GM12878 (cell line): ENCODE measurements at regions not wholly inside any gene's neighbourhood (a gene's known extent, or its start where the extent isn't known, plus 50 kb on each side); places are given as distances from the start of the nearest gene placed in this dataset.

Experiments used
- ATAC-seq: fragments of 200-7000 bp; cut with Tn5 transposase; 3 replicates; pipeline ENCODE4 v1.9.1; 2020; ENCODE audit warnings: mild to moderate bottlenecking, moderate library complexity
- BruUV-seq: library from RNA; stranded (reverse); fragments of 400-500 nt; replicated peaks from 2 replicates; lab custom pipeline; 2021; lab: Mats Ljungman, UMichigan
- CTCF ChIA-PET: fragments of 300-600 bp; sonication (Branson Sonifier 250); formaldehyde crosslinking; extraction: SDS; loops from one replicate; lab custom pipeline; 2021; ENCODE audit warnings: inconsistent platforms; lab: Yijun Ruan, JAX
- POLR2A ChIA-PET: fragments of 350-600 bp; formaldehyde crosslinking; extraction: SDS; loops from one replicate; lab custom pipeline; 2021; ENCODE audit warnings: inconsistent platforms; lab: Charles Lee
- RAD21 ChIA-PET: fragments of 300-600 bp; sonication (Branson Sonifier 250); formaldehyde crosslinking; loops from one replicate; lab custom pipeline; 2023; ENCODE audit warnings: antibody characterized with exemption; ENCODE audit not compliant: unreplicated experiment; lab: Charles Lee
- SMC1A ChIA-PET: fragments of 300-600 bp; sonication (Branson Sonifier 250); formaldehyde crosslinking; loops from one replicate; lab custom pipeline; 2023; ENCODE audit not compliant: unreplicated experiment, uncharacterized antibody; lab: Charles Lee
- DNase-seq: peaks from one replicate; pipeline ENCODE4 v3.0.0-alpha.2; 2011; ENCODE audit warnings: low read depth, low spot score
- FAIRE-seq: peaks from 3 replicates; lab custom pipeline; 2011; peaks lifted over from hg19 to GRCh38; lab: Jason Lieb, UNC
- H2AFZ ChIP-seq: 2 replicates; pipeline ENCODE4 v1.6.0; 2011; ENCODE audit warnings: low read depth, low read length, control low read depth; ENCODE audit not compliant: control insufficient read depth
- H3K27ac ChIP-seq: 2 replicates; pipeline ENCODE4 v1.5.1; 2011; ENCODE audit warnings: control low read depth; ENCODE audit not compliant: control insufficient read depth, insufficient read depth
- H3K27me3 ChIP-seq, 2 experiments: replicated peaks in 1 of 2; 2 replicates each; pipeline versions ENCODE4 v1.6.0 to v1.6.1; 2011; ENCODE audit warnings: low read length in 1 of 2; ENCODE audit not compliant: control insufficient read depth in 2 of 2, insufficient read depth in 2 of 2
- H3K36me3 ChIP-seq, 2 experiments: 2 replicates each; pipeline ENCODE4 v1.5.1; 2011; ENCODE audit warnings: low read length in 1 of 2; ENCODE audit not compliant: control insufficient read depth in 2 of 2, insufficient read depth in 2 of 2
- H3K4me1 ChIP-seq: 2 replicates; pipeline ENCODE4 v1.6.1; 2011; ENCODE audit warnings: mild to moderate bottlenecking, low read length, moderate library complexity, mixed read lengths; ENCODE audit not compliant: control insufficient read depth, insufficient read depth
- H3K4me2 ChIP-seq: 2 replicates; pipeline ENCODE4 v1.6.0; 2011; ENCODE audit warnings: control low read depth; ENCODE audit not compliant: control insufficient read depth, insufficient read depth
- H3K4me3 ChIP-seq: fragments of 200-600 bp; sonication (generic); 2 replicates; pipeline ENCODE4 v1.5.1; 2016
- H3K79me2 ChIP-seq: 2 replicates; pipeline ENCODE4 v1.6.0; 2011; ENCODE audit warnings: low read length; ENCODE audit not compliant: control insufficient read depth, insufficient read depth
- H3K9ac ChIP-seq: 2 replicates; pipeline ENCODE4 v1.8.0; 2011; ENCODE audit warnings: low read length, control low read depth, mixed read lengths; ENCODE audit not compliant: control insufficient read depth, insufficient read depth
- H3K9me3 ChIP-seq: replicated peaks from 3 replicates; pipeline ENCODE4 v1.5.1; 2011; ENCODE audit warnings: mild to moderate bottlenecking, low read length; ENCODE audit not compliant: control insufficient read depth, insufficient read depth
- H4K20me1 ChIP-seq: 2 replicates; pipeline ENCODE4 v1.6.0; 2011; ENCODE audit not compliant: control insufficient read depth, insufficient read depth
- CEBPB ChIP-seq, 2 experiments: fragments of 150-350 bp in 1 of 2; IDR thresholded peaks; 2 replicates each; pipeline ENCODE4 v1.6.1; 2012 to 2014; ENCODE audit warnings: low read depth in 2 of 2, low read length in 2 of 2, borderline replicate concordance in 1 of 2, inconsistent platforms in 1 of 2
- CHD1 ChIP-seq: IDR thresholded peaks from 2 replicates; pipeline ENCODE4 v1.6.1; 2012; ENCODE audit warnings: low read depth, low read length, improper control_type of control experiment
- ETV6 ChIP-seq, 2 experiments: fragments of 450-650 bp in 1 of 2; IDR thresholded peaks in 1 of 2; conservative IDR thresholded peaks in 1 of 2; 2 replicates each; pipeline ENCODE4 v1.6.1; 2014; ENCODE audit warnings: antibody characterized with exemption in 1 of 2, borderline replicate concordance in 1 of 2, low read depth in 1 of 2, mild to moderate bottlenecking in 1 of 2, moderate library complexity in 1 of 2
- FOXK2 ChIP-seq: fragments of 450-650 bp; IDR thresholded peaks from 2 replicates; pipeline ENCODE4 v1.6.1; 2017; ENCODE audit warnings: mild to moderate bottlenecking, moderate library complexity
- GATAD2B ChIP-seq: fragments of 450-650 bp; conservative IDR thresholded peaks from 2 replicates; pipeline ENCODE4 v1.6.1; 2017; ENCODE audit warnings: low read depth, mild to moderate bottlenecking, moderate library complexity
- IKZF1 ChIP-seq: fragments of 450-650 bp; conservative IDR thresholded peaks from 2 replicates; pipeline ENCODE4 v1.6.1; 2017; ENCODE audit warnings: antibody characterized with exemption, mild to moderate bottlenecking
- KAT2A ChIP-seq: conservative IDR thresholded peaks from 2 replicates; pipeline ENCODE4 v1.6.1; 2011; ENCODE audit warnings: low read depth, low read length; ENCODE audit not compliant: control insufficient read depth
- KLF5 ChIP-seq: fragments of 450-650 bp; IDR thresholded peaks from 2 replicates; pipeline ENCODE4 v1.6.1; 2014; ENCODE audit warnings: mild to moderate bottlenecking; ENCODE audit not compliant: partially characterized antibody
- MTA2 ChIP-seq: fragments of 450-650 bp; IDR thresholded peaks from 2 replicates; pipeline ENCODE4 v1.6.1; 2016; ENCODE audit warnings: low read depth, mild to moderate bottlenecking, moderate library complexity
- MYC ChIP-seq: IDR thresholded peaks from 2 replicates; pipeline ENCODE4 v1.6.1; 2011; ENCODE audit warnings: mild to moderate bottlenecking, low read length, moderate library complexity, inconsistent platforms; ENCODE audit not compliant: insufficient read depth, insufficient replicate concordance, insufficient read length, severe bottlenecking
- NR2C2 ChIP-seq: IDR thresholded peaks from 2 replicates; pipeline ENCODE4 v1.6.1; 2011; ENCODE audit warnings: borderline replicate concordance, low read depth; ENCODE audit not compliant: control insufficient read depth, insufficient read length
- RAD21 ChIP-seq: IDR thresholded peaks from 2 replicates; pipeline ENCODE4 v1.6.1; 2011; ENCODE audit warnings: mild to moderate bottlenecking, low read depth, low read length, moderate library complexity; ENCODE audit not compliant: insufficient read depth
- SIN3A ChIP-seq: IDR thresholded peaks from 2 replicates; pipeline ENCODE4 v1.6.1; 2012; ENCODE audit warnings: low read depth, low read length, improper control_type of control experiment
- SREBF2 ChIP-seq: IDR thresholded peaks from 2 replicates; pipeline ENCODE4 v1.6.1; 2012; ENCODE audit warnings: mild to moderate bottlenecking, low read length
- STAT3 ChIP-seq: IDR thresholded peaks from 2 replicates; pipeline ENCODE4 v1.6.1; 2011; ENCODE audit warnings: low read depth, low read length, improper control_type of control experiment
- WRNIP1 ChIP-seq: IDR thresholded peaks from 2 replicates; pipeline ENCODE4 v1.6.1; 2011; ENCODE audit warnings: low read depth, low read length, improper control_type of control experiment, borderline replicate concordance
- ZBED1 ChIP-seq: IDR thresholded peaks from 2 replicates; pipeline ENCODE4 v1.6.1; 2016; ENCODE audit warnings: borderline replicate concordance
- WGBS: methylation state at CpG from one replicate; pipeline ENCODE4 v1.1.6; 2016; ENCODE audit warnings: low lambda C conversion rate; ENCODE audit not compliant: insufficient replicate concordance, insufficient coverage; ENCODE audit errors: missing lambda C conversion rate; 5-methylcytosine and 5-hydroxymethylcytosine counted together
- in situ Hi-C: fragments of 300-500 bp; cut with MboI; formaldehyde crosslinking; loops from 9 replicates; pipeline ENCODE4 v1.14.3; 2018; ENCODE audit warnings: mixed read lengths
- intact Hi-C: fragments of 100-400 bp; cut with micrococcal nuclease; formaldehyde crosslinking; loops from one replicate; pipeline ENCODE4 v1.14.2; 2022; ENCODE audit not compliant: unreplicated experiment
- TF ChIP-seq, protein P1 (sequence below), 3 experiments: IDR thresholded peaks in 2 of 3; conservative IDR thresholded peaks in 1 of 3; 2 replicates each; pipeline ENCODE4 v1.5.1; 2011; ENCODE audit warnings: low read depth in 3 of 3, low read length in 3 of 3, mild to moderate bottlenecking in 3 of 3, control low read depth in 2 of 3, moderate library complexity in 2 of 3, inconsistent platforms in 1 of 3, mixed read lengths in 1 of 3; ENCODE audit not compliant: control insufficient read depth in 2 of 3, insufficient read depth in 1 of 3; ENCODE audit errors: extremely low read depth in 1 of 3

DNA sequence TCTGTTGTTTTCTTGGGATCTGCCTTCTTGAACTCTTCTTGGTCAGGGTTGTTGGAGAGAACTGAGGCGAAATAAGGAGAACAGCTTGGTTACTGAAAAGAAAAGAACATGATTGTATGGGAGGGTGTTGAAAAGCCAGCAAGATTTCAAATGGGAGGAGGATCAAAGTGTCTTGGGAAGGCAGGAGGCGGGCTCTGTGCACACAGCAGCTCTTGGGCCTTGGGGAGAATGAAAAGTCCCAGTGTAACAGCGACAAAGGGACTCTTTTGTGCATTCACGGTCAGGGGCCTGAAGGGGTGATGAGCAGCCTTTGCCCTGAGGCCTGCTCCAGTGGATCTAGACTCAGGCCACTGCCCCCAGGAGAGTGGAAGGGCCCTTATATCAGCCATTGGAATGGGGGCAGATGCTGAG is 135.4 kb downstream of the ADAMTS15 start:
- Histone ChIP-seq H3K9me3 (no peaks in the 10 kb centered on the region), H3K27ac (no peak overlapping the region), H3K4me3 (no peak overlapping the region), H2AFZ (no peak overlapping the region), H3K9ac (no peak overlapping the region), H3K79me2 (no peaks in the 10 kb centered on the region), H3K27me3 (peaks cover 0 to 2% of the 10 kb centered on the region in 2 experiments; a peak in 1 of 4 replicates), H4K20me1 (no peaks in the 10 kb centered on the region), H3K4me2 (no peak overlapping the region), H3K36me3 (no peaks in the 10 kb centered on the region), H3K4me1 (no peaks in the 10 kb centered on the region)
- CTCF ChIA-PET = no interaction called here
- POLR2A ChIA-PET = no interaction called here
- no peak for ATAC-seq
- DNase-seq = no peak
- 27% methylated on average over 4 of the region's 4 CpGs for WGBS
- in situ Hi-C loops (no loop called here), intact Hi-C loops (no loop called here)
- SMC1A ChIA-PET = no interaction called here
- RAD21 ChIA-PET = no interaction called here
- no TSS peak for BruUV-seq
- TF ChIP-seq IKZF1 = no peak
- TF ChIP-seq, protein P1, sequence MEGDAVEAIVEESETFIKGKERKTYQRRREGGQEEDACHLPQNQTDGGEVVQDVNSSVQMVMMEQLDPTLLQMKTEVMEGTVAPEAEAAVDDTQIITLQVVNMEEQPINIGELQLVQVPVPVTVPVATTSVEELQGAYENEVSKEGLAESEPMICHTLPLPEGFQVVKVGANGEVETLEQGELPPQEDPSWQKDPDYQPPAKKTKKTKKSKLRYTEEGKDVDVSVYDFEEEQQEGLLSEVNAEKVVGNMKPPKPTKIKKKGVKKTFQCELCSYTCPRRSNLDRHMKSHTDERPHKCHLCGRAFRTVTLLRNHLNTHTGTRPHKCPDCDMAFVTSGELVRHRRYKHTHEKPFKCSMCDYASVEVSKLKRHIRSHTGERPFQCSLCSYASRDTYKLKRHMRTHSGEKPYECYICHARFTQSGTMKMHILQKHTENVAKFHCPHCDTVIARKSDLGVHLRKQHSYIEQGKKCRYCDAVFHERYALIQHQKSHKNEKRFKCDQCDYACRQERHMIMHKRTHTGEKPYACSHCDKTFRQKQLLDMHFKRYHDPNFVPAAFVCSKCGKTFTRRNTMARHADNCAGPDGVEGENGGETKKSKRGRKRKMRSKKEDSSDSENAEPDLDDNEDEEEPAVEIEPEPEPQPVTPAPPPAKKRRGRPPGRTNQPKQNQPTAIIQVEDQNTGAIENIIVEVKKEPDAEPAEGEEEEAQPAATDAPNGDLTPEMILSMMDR (IDR thresholded peaks at IDR 0.05 in 2 of 3, conservative IDR thresholded peaks at IDR 0.05 in 1 of 3; ENCODE audit: control insufficient read depth in 2 of 3, extremely low read depth in 1 of 3, insufficient read depth in 1 of 3, low read depth in 3 of 3, low read length in 3 of 3) = no peak
- no peak for TF ChIP-seq KLF5
- no peak for TF ChIP-seq ZBED1
- TF ChIP-seq RAD21 = no peak
- FAIRE-seq = no peak

DNA sequence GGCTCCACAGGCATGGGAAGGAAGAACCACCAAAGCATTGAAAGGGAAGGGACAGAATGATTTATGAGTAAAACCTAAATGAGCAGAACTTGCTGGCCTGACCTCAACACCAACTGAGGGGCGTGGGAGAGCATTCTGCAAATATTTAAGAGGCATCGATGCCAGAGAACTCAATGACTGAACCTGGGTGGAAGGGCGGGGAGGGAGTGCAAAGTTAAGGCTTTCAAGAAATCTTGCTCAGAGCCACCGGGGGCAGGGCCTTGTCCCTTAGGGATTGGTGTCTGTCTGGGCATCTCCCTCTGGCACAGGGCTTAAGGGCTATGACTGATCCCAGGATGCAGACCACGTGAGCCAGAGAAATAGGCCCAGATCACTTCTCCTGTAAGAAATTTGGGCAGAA is 137.1 kb downstream of the ADAMTS15 start:
- CTCF ChIA-PET = no interaction called here
- Histone ChIP-seq H2AFZ (no peak overlapping the region), H3K27me3 (0 out of 4 replicates have a peak, but pooled peaks cover 2% of the 10 kb centered on the region in 2 experiments), H3K9ac (no peak overlapping the region), H3K9me3 (no peaks in the 10 kb centered on the region), H3K79me2 (no peaks in the 10 kb centered on the region), H4K20me1 (no peaks in the 10 kb centered on the region), H3K27ac (no peak overlapping the region), H3K4me2 (no peak overlapping the region), H3K36me3 (no peaks in the 10 kb centered on the region), H3K4me1 (no peaks in the 10 kb centered on the region), H3K4me3 (no peak overlapping the region)
- no peak for ATAC-seq
- no peak for FAIRE-seq
- 15% methylated on average over 5 of the region's 5 CpGs for WGBS
- DNase-seq = no peak
- SMC1A ChIA-PET = no interaction called here
- RAD21 ChIA-PET = no interaction called here
- intact Hi-C loops = no loop called here
- POLR2A ChIA-PET = no interaction called here
- in situ Hi-C loops = no loop called here
- no TSS peak for BruUV-seq
- TF ChIP-seq KAT2A = no peak
- TF ChIP-seq WRNIP1 = no peak
- TF ChIP-seq MYC = no peak
- no peak for TF ChIP-seq NR2C2
- no peak for TF ChIP-seq SIN3A
- no peak for TF ChIP-seq GATAD2B
- no peak for TF ChIP-seq SREBF2
- TF ChIP-seq MTA2 = no peak
- TF ChIP-seq STAT3 = no peak
- no peak for TF ChIP-seq CEBPB (IDR thresholded peaks at IDR 0.05; ENCODE audit: borderline replicate concordance in 1 of 2, low read depth in 2 of 2, low read length in 2 of 2)
- no peak for TF ChIP-seq CHD1
- no peak for TF ChIP-seq ETV6 (conservative IDR thresholded peaks at IDR 0.05 in 1 of 2, IDR thresholded peaks at IDR 0.05 in 1 of 2; ENCODE audit: borderline replicate concordance in 1 of 2, low read depth in 1 of 2)
- no peak for TF ChIP-seq FOXK2
